NCI-H1930 (cell line): ENCODE measurements at regions not wholly inside any gene's neighbourhood (a gene's known extent, or its start where the extent isn't known, plus 50 kb on each side); places are given as distances from the start of the nearest gene placed in this dataset.

Experiments
- DNase-seq, 2 experiments: peaks; one replicate each; lab custom pipeline; 2025; lab: John Stamatoyannopoulos, UW

DNA sequence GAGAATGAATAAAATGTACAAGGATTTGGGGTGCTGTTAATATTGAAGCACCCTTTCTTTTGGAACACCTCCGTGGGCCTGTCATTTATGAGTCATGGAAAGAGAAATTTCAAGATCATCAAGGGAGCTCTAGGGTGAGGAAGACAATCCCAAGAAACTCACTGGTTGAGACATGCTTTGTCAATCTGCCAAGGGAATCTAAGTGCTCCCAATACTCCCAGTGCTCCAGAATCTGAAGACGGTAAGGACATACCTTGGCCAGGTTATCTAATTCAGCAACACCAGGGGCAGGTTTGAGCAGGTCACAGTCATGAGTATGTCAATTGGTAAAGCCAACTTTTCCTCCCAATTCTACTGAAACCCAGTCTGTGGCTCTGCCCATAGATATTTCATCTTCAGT is 556.4 kb upstream of the CPEB2 start:
- no peak for DNase-seq

DNA sequence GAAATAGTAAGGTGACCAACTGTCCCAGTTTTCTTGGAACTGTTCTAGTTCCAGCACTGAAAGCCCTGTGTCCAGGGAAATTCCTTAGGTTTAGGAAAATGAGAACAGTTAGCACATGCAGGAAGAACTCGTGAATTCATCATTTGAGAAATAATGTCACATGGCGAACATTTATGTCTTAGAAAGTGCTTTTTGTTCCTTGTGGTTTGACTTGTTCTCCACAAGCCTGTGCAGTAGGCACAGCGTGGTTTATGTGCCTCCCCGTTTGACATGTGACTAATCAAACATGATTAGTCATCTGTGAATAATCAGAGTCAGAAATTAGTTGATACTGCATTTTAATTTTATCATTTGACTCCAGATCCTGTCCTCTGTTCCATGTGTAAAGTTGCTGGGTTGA is 556.0 kb upstream of the CPEB2 start:
- no peak for DNase-seq

DNA sequence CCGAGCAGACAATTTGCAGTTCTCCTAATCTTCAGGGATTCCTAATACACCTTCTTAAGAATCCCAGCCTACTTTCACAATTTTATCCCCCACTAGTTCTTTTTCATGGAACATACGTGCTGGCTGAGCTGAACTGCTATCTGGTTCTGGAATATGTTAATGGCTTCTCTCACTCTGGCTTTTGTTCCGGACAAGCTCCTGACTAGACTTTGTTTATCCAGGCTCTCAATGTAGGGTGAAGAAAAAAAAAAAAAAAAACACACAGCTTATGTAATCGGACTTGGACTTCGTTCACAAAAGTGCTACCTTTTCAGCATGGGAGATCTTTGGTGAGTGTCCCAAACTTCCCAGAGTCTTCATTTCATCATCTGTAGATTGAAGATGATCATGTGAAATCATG is 555.4 kb upstream of the CPEB2 start:
- no peak for DNase-seq

DNA sequence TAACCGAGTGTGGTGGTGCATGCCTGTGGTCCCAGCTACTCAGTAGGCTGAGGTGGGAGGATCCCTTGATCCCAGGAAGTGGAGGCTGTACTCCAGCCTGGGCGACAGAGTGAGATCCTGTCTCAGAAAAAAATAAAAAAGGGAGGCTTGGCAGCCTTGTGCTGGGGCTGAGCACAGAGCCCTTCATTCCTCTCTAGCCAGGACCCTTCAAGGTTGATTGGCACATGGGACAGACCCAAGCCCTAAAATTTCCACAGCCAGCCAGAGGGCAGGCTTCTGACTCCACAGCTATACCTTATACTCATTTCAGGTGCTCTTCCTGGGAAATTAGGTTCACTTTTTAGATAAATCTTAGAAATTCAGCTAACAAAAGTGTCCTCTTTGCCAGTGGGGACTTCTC is 553.0 kb upstream of the CPEB2 start:
- no peak for DNase-seq

DNA sequence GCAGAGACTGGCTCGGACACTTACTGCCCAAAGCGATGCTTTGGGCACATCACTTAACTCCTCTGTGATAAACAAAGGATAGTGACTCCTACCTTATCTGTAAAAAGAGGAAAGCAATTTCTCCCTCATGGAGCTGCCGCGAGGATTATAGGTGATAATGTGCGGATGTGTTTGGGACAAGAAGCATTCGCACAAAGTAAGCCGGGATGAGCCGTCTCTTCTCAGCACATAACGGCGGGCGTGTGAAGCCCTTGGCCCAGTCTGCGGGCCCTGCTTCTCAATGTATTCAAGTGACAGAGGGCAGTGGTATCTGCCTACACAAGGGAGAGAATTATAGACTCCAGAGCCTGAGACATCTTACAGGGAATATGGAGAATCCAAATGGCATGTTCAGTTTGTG is 550.3 kb upstream of the CPEB2 start:
- DNase-seq, result no peak

DNA sequence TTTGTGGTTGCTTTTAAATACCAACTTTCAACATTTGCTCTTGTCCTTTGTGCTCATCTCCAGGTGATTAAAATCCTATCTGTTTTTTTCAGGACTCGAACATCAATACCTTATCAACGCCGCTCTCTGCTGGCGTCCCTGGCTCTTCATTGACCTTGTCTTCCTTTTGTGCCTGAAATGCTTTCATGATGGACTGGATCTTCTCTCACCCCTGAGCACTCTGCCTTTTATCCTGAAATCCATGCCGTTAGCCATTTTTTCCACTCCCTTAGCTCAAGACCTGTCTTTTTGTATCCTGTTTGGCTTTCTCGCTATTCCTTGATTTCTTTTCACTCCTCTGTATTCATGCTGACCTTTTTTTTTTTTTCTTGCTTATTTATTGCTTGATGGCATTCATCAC is 549.5 kb upstream of the CPEB2 start:
- no peak for DNase-seq

DNA sequence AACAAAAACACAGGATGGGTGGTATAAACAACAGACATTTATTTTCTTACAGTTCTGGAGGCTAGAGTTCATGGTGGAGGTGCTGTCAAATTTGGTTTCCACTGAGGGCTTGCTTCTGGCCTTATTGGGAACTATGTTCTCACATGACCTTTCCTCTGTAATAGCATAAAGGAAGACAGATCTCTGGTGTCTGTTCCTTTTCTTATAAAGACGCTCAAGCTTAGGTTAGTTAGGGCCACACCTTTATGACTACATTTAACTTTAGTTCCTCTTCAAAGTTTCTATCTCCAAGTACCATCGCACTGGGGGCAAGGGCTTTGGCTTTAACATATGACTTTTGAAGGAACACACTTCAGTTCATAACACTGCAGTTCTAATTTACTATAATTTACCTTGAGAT is 543.8 kb upstream of the CPEB2 start:
- DNase-seq, result no peak

DNA sequence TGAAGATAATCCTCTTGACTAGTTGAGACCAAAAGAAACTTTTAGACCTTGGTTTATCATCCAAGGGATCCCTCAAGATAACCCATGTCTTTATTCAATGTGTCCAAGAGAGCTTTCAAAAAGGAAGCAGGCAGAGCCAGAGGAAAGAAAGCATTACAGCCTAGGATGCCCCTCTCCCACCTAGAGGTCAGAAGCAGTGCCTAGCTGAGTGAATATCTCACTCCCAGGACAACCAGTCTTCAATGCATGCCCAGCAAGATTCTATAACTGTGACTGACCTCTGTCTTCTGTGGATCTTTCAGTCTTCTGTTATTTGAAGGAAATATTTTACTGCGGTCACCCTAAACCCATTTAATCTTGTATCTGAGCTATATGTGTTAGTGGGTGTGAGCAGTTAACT is 537.2 kb upstream of the CPEB2 start:
- DNase-seq, result no peak

DNA sequence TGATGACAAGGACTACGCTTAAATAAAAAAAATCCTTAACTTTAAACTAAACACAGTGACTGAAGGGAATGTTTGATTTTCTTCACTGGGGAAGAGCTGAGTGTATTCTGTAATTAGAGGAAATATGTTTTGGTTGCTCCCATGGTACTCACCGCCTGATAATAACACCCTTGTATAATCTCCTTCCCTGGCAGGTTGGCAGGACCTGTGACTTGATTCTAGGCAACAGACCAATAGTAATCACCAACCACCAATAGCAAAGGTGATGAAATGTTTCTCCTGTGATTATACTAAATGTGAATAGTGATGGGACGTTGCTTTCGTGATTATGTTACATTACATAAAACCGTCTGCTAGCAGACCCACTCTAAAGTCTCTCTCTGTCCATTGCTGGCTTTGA is 536.8 kb upstream of the CPEB2 start:
- no peak for DNase-seq

DNA sequence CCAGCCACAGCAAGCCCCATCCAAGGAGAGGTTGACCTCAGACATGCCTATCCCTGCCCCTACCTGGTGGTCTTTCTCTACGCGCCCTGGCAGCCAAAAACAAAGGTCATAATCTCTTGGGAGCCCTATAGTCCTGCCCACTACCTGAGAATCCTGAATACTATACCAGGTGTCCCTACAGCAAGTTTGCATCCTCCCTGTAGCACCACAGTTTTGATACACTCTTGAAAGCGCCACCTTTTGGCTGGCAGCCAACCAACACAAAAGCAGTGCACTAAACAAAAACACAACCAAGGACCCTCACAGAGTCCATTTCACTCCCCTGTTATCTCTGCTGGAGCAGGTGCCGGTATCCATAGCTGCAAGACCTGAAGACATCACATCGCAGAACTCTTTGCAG is 523.8 kb upstream of the CPEB2 start:
- no peak for DNase-seq

DNA sequence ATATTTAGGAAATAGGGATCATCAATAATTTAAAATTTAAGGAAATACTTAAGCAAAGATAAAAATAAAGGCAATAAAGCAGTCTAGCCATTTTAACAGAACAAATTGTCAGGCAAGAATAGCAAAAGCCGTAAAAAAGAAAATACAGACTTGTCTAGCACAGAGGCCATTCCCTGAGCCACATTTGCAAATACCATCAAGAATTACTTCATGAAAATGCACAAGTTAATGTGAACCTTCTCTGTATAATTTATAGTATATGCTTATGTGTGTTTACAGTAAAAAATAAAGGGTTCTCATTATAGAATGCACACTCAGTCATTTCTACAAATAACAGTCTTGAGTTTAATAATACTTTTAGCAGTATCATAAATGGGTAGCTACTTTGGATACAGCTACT is 505.9 kb upstream of the CPEB2 start:
- no peak for DNase-seq

DNA sequence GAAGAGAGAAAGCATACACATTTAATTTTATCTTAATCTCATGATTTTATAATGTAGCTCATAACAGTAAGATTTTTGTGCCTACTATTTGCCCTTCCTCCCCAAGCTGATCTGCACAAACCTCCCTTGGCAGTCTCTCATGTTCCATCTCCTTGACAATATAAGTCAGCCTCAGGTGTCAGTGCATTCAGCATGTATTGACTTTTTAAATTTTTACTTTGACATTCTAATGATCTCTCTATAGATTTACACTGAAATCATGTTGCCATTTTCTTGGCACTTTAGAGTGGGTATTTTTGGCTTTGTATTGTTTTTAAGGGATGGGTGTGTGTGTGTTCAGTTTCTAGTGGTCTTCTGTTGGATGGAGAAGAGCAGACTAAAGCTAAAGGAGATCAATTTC is 505.3 kb upstream of the CPEB2 start:
- DNase-seq, result no peak

DNA sequence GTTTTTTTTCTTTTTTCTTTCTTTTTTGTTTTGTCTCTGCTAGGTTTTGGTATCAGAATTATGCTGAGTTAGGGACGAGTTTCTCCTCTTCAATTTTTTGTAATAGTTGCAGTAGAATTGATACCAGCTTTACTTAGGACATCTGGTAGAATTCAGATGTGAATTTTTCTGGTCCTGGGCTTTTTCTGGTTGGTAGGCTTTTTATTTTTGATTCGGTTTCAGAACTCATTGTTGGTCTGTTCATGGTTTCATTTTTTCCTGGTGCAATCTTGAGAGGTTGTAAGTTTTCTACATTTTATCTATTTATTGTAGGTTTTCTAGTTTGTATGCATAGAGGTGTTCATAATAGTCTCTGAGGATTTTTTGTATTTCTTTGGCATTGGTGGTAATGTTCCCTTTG is 498.1 kb upstream of the CPEB2 start:
- no peak for DNase-seq

DNA sequence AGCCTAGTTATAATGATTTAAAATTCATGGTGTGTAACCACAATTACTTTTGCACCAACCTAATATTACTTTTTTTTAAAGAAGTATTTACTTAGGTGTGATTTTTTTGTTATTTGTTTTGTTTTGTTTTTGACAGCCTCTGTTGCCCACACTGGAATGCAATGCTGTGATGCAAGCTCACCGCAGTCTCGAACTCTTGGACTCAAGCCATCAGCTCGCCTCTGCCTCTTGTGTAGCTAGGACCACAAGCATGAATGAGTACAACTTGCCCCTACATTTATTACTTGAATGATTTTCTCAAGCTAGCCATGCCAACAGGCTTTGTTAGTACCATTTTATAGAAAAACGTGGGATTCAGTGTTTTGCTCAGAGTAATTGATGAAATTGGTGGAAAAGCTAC is 488.8 kb upstream of the CPEB2 start:
- DNase-seq, result no peak

DNA sequence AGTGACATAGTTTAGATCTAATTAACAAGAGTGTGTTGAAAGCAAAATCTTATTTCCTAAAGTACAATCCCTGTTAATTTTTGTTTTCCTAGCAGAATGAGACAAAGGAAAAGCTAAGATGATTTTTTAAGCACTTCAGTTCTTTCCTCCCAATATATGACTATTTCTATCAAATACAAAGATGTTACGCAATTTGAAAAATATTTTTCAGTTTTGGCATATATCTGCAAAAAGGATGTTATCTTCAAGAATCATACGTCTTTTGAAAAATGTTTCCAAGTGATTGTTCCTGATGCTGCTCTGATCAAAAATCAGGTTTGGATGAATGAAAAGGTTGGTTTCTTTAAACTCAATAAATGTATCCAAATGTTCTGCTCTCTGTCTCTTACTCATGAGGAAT is 486.7 kb upstream of the CPEB2 start:
- no peak for DNase-seq

DNA sequence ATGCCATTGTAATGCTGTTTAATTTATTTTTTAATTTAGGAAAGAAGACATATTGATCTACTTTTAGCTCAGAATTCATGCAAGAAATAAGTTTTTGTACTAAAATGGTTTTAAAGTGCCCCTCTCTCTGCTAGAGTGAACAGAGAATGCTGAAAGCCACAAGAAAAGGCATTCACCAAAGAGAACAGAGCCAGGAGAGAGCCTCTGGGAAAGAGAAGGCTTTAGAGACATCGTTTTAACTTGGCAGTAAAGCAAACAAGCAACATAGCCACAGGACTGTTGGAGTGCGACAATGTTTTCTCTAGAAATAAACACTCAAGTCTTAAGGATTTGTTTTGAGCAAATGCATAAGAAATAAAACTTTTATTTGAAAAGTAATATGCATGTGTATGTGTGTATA is 484.1 kb upstream of the CPEB2 start:
- DNase-seq, result no peak

DNA sequence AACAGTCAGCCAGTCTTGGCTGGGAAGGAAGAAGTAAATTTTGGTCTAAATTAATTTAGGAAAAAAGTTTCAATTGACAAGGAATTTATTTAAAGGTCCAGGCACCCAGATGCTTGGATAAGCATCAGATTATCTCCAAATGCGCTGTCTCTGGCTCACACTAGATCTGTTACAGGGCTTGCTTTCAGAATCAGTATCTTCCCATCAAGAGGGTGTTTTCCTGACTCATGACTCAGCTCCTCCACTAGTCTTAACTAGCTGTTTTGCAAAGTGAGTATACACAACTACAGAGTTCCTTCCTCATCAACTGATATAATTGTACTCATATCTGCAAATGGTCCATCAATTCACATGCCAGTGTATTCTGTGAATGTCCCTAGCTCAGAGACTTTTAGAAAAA is 482.1 kb upstream of the CPEB2 start:
- DNase-seq, result no peak

DNA sequence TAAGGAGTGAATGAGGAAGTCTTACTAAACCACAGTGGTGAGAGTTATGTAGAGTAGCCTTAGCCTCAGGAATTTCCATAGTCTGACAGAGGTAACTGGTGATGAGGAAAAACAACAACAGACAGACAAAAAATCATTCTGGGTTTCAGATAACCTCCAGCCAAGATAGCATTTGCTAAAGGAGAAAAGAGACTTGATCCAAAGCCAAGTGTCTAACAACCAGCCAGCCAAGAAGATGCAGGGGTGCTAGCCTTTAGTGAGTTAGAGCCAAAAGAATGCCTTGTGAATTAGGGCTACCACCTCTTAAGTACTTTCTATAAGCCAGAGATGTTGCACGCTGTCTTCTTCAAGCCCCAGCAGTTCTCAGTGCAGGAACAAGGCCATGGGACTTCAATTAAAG is 478.0 kb upstream of the CPEB2 start:
- no peak for DNase-seq

DNA sequence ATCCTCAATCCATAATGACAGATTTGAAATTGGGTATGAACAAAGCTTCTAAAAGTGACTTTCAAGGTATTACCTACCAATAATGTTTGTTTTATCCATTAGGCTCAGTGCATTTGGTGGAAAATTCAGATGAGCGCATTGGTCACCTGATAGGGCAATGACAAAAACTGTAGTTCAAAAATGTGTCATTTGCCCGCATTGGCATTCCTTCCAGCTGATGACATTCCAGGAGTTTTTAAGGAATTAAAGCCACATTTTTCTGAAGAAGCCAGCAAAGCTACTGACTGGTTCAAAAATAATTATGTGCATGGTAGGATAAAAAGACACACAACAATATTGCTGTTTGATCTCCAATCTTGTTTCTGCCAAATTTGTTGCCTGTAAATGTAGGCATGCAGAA is 473.4 kb upstream of the CPEB2 start:
- DNase-seq, result no peak

DNA sequence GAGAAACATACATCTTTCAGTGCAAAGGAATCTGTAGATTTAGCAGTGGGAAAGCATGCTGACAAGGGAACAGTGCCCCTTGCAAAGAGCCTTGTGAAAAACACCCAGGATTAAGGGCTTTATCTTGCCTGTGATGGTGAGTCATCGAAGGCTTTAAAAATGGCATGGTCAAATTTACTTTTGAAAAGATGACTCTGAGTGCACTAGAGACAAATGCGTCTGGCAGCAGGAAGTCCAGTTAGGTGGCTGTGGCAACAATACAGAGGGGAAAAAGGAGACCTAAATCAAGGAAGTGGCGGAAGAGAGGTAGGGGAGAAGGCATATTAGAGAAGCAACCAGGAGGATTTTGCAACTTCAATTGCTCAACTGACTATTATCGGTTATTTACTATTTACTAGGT is 472.6 kb upstream of the CPEB2 start:
- no peak for DNase-seq

DNA sequence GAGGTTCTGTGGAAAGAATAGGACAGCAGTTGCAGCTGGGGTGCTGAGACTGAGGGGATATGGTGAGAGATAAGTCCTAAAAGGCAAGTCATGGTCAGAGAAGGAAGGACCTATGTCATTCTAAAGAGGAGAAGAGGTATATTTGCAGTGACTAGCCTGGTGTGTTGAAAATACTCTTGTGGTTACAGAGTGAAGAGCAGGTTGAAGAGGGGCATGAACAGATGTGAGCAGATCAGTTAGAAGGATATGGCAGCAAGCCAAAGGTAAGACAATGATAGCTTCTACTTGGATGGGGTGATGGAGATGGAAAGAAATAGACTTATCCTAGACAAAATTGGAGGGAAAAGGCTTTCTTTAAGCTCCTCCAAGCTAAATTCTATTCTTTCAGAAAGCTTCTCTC is 469.8 kb upstream of the CPEB2 start:
- no peak for DNase-seq

DNA sequence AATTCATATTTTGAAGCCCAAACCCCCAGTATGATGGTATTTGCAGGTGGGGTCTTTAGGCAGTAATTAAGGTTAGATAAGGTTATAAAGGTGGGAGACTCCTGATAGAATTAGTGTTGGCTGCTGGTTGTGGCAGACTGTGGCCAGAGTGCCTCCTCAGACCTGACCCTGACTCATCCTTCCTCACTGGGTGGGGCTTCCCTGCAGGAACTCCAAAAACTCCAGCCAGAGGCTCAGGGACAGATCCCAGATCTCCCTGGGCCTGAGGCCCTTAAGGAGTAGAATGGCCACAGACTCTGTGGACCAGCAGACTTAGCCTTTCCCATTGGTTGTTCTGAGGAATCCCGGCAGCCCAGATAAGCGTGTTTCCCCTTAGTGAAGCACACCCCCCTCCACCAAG is 463.0 kb upstream of the CPEB2 start:
- no peak for DNase-seq

DNA sequence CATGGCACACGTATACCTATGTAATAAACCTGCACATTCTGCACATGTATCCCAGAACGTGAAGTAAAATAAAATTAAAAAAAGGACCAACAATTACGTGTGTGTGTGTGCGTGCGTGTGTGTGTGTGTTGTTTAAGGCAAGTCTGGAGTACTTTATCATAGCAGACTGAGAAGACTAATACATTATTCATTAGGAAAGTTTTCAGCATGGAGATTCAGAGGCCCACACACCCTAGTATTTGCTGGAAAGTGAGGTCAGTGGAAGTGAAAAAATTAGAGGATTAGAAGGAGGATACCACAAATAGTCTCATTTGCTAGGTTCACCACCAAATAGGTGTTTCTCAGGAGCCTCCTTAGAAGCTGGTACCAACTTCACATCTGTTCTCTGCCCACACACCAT is 457.1 kb upstream of the CPEB2 start:
- DNase-seq, result no peak

DNA sequence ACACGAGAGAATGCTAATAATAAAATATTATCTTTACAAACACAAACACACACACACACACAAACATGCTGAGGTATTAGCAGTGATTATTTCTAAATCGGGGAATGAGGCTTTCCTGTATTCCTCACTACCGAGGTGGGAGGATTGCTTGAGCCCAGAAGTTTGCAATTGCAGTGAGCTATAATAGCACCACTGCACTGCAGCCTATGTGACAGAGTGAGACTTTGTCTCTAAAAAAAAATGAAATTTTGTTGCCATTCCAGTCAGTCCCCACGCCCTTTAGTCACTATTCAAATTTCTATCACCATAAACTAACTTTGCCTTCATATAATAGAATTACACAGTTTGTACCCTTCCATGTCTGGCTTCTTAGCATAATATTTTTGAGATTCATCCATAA is 456.5 kb upstream of the CPEB2 start:
- no peak for DNase-seq

DNA sequence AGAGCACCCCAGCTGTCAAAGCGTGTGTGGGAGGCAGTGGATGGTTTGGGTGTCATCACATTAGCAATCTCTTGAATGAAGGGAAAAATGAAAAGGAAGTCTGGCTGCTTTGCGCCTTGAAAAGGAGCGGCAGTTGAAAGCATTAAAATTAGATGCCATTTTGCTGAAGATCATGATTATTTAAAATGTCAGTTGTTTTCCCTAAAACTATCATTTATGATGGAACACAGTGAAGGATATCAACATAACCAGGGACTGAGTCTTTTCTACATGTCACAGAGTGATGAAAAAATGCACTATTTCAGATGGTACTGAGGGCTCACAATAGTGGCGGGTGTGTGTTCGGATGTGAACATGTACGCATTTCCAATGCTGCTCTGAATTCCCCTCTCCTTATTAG is 450.2 kb upstream of the CPEB2 start:
- no peak for DNase-seq

DNA sequence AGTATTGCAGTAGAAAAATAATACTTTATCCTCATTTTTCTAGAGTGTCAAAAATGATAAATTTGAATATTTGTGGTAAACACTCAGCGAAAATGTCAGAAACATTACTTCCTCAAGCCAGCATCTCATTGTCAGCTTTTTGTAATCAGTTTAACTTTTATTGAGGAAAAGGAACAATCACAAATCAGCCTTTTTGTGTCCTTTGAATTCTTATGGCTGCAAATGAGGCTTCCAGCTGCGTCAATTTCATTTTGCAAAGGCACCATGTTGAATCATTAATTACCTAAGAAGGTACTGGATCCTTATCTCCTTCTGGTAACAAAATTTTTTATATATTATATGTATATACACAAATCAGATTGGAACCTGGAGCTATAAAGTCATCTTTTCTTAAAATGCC is 442.6 kb upstream of the CPEB2 start:
- no peak for DNase-seq
